ENCODE measurements at regions not wholly inside any gene's neighbourhood (a gene's known extent, or its start where the extent isn't known, plus 50 kb on each side); places are given as distances from the start of the nearest gene placed in this dataset.

DNA sequence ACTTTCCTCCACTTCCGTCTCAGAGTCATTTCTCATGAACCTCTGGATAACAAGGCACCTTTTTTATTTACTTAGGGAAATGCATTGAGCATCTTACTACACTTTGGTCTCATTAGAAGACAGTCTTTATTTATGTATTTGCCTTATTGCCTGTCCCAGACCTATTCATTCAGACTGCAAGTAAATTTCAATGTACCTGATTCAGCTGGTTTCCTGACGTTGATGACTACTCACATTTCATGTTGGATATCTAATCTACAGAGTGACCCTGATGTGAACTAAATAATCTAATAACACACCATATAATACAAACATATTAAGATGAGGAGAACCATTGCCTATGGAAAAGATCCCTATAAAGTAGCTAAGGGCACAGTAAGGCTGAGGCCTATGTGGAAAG, 267.7 kb downstream of the SLC6A15 start:
- peaks cover 0 to 9% (median 0%) of the 10 kb centered on the region in 9 donors for H3K9me3 Mint-ChIP-seq
- POLR2A ChIA-PET: no interaction called here

DNA sequence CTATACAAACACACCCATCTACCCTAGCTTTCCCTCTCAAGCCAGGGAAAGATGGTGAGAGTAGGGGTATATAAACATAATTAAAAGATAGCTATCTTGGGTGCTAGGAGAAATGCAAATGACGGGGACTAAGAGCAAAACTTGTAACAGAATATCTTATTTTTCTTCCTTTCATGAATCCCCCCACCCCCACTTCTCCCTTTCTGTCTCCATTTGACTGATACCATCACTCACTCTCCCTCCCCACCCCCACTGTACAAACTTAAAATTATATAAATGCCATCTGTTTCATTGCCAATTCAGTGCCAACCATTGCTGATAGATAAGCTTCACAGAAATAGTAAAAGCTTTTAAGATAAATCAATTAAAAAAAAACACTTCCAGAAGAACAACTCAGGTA, 268.6 kb downstream of the SLC6A15 start:
- H3K27ac Mint-ChIP-seq: no peak overlapping the region
- no peaks in the 10 kb centered on the region for H3K27me3 Mint-ChIP-seq
- no peaks in the 10 kb centered on the region for H3K36me3 Mint-ChIP-seq
- no peak overlapping the region for H3K4me3 Mint-ChIP-seq
- no peaks in the 10 kb centered on the region for H3K4me1 Mint-ChIP-seq
- POLR2A ChIA-PET: no interaction called here
- peaks cover 0 to 7% (median 0%) of the 10 kb centered on the region in 9 donors for H3K9me3 Mint-ChIP-seq
- ATAC-seq (no peak), DNase-seq (no peak)

More for the DNA sequence above, 267.7 kb downstream of the SLC6A15 start:
- H3K4me1 Mint-ChIP-seq: no peaks in the 10 kb centered on the region
- no peak for ATAC-seq
- no peaks in the 10 kb centered on the region for H3K36me3 Mint-ChIP-seq
- no peaks in the 10 kb centered on the region for H3K27me3 Mint-ChIP-seq
- no peak overlapping the region for H3K4me3 Mint-ChIP-seq
- no peak overlapping the region for H3K27ac Mint-ChIP-seq
- DNase-seq: no peak

DNA sequence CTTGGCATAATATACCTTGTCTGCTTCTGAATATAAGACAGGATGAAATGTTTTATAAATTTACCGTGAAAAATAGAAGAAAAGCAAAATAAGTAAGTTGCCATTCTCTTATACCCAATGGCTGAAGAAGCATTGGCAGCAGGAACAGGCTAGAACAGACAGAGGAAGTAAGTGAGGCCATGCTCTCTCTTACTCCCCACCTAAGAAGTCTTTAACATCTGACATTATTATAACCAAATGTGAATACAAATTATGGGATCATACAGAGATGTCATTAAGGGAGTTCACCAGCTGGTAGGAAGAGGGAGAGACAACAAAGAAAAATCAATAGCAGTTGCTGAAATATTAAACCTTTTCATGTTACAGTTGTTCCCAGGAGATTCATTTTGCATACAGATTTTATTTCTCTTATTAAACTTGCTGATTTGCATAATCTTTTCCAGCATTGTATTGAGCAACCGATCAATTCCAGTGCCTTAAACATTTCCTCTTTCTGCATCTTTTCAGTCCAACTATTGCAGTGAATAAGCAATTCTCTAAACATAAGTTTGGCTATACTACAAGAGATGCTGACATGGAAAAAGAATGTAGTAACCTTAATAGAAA, 270.6 kb downstream of the SLC6A15 start:
- H3K4me1 Mint-ChIP-seq: no peaks in the 10 kb centered on the region
- POLR2A ChIA-PET: no interaction called here
- no peaks in the 10 kb centered on the region for H3K36me3 Mint-ChIP-seq
- H3K9me3 Mint-ChIP-seq: peaks cover 0 to 7% (median 0%) of the 10 kb centered on the region in 9 donors
- no peak overlapping the region for H3K4me3 Mint-ChIP-seq
- no peaks in the 10 kb centered on the region for H3K27me3 Mint-ChIP-seq
- DNase-seq: no peak
- no peak overlapping the region for H3K27ac Mint-ChIP-seq
- ATAC-seq: no peak

DNA sequence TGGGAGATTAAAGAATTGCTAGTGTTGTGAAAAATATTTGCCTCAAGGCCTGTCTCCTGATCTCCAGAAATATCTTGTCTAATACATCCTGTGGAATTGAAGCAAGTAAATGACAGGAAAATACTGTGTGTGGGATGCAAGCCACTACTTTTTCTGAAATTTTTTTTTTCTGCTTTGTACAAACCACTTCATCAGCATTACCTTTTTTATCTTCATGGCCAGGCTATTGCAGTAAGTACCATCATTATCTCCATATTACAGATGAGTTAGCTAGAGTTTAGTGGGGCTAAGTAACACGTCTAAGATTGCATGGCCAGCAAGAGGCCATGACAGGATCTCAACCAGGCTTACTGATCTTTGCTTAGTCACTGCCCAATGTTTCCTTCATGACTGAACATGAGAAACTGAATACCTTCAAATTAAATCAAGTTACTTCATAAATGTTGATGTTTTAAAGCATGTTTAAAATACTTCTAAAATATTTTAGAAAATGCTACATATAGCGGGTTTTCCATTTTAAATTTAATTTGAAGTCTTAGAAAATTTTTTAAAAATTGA, 273.7 kb downstream of the SLC6A15 start:
- H3K36me3 Mint-ChIP-seq: no peaks in the 10 kb centered on the region
- no peaks in the 10 kb centered on the region for H3K4me1 Mint-ChIP-seq
- ATAC-seq (no peak), DNase-seq (no peak)
- no peak overlapping the region for H3K4me3 Mint-ChIP-seq
- H3K9me3 Mint-ChIP-seq: peaks cover 0 to 7% (median 0%) of the 10 kb centered on the region in 9 donors
- POLR2A ChIA-PET: no interaction called here
- H3K27me3 Mint-ChIP-seq: no peaks in the 10 kb centered on the region
- no peak overlapping the region for H3K27ac Mint-ChIP-seq

DNA sequence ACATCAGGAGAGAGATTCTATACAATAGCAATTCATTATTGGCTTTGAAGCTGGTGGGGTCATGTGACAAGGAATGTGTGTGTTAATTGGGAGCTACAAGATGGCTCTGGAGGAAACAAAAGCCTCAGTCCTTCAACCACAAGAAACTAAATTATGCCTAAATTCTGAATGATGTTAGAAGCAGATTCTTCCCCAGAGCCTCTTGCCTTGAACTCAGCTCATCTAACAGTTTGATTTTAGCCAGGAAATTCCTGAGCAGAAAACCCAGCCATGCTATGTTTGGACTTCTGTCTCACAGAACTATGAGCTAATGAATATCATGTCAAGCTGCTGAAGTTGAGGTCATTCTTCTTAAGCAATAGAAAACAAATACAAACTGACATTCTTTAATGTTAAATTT, 274.7 kb downstream of the SLC6A15 start:
- ATAC-seq (no peak), DNase-seq (no peak)
- POLR2A ChIA-PET: no interaction called here
- Mint-ChIP-seq H3K4me3 (no peak overlapping the region), H3K4me1 (no peaks in the 10 kb centered on the region), H3K27ac (no peak overlapping the region), H3K27me3 (no peaks in the 10 kb centered on the region), H3K9me3 (peaks cover 0 to 7% (median 0%) of the 10 kb centered on the region in 9 donors), H3K36me3 (no peaks in the 10 kb centered on the region)

DNA sequence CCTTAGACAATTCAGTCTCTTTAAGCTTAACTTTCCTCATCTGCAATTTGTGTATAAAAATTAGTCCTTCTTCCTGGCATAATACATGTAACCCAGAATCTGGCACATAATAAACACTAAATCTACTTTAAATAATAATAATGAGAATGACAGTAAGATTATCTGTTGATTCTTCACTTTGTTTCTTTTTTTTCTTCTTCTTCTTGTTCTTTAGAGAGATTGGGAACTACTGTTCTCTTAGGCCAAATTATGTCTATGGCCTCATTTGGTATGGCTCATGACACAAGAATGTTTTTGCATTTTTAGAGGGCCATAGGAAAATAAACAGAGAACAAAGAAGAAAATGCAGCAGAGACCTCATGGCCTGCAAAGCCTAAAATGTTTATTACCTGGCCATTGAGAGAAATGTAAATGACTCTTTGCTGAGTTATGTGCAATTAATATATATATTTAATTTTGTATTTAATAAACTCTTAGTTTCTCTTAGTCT, 275.8 kb downstream of the SLC6A15 start:
- Mint-ChIP-seq H3K9me3 (peaks cover 0 to 6% (median 0%) of the 10 kb centered on the region in 9 donors), H3K27me3 (no peaks in the 10 kb centered on the region), H3K4me1 (no peaks in the 10 kb centered on the region), H3K4me3 (no peak overlapping the region), H3K36me3 (no peaks in the 10 kb centered on the region), H3K27ac (no peak overlapping the region)
- ATAC-seq: no peak
- DNase-seq: no peak
- POLR2A ChIA-PET: no interaction called here

DNA sequence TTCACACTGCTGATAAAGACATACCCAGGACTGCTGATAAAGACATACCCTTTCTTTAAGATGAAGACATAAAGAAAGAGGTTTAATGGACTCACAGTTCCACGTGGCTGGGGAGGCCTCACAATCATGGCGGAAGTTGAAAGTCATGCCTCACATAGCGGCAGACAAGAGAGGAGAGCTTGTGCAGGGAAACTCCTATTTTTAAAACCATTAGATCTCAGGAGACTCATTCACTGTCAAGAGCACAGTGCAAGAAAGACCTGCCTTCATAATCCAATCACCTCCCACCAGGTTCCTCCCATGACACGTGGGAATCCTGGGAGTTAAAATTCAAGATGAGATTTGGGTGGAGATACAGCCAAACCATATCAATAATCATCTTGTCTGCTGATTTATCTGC, 278.1 kb downstream of the SLC6A15 start:
- peaks cover 0 to 1% (median 0%) of the 10 kb centered on the region in 5 donors for H3K27me3 Mint-ChIP-seq
- no peak for ATAC-seq
- H3K4me3 Mint-ChIP-seq: no peak overlapping the region
- H3K27ac Mint-ChIP-seq: no peak overlapping the region
- no peaks in the 10 kb centered on the region for H3K4me1 Mint-ChIP-seq
- peaks cover 0 to 4% (median 0%) of the 10 kb centered on the region in 9 donors for H3K9me3 Mint-ChIP-seq
- no peak for DNase-seq
- H3K36me3 Mint-ChIP-seq: no peaks in the 10 kb centered on the region
- POLR2A ChIA-PET: no interaction called here

DNA sequence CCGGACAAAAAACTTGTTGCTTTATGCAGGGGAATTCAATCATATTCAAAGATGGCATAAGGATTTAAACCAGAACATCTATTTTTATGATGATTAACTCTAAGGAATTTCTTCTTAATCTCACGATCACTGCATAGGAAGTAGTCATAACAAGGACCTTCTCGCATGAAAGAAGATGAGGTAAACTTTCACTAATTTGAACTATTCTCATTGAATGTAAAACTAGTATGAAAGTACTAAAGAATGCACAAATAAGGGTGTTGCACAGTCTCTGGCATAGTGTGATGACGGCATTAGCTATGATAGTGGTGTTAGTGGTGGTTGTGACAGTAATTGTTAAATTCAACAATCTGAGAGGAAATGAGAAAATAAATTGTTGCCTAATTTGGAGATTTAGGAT, 280.0 kb downstream of the SLC6A15 start:
- Mint-ChIP-seq H3K4me1 (no peaks in the 10 kb centered on the region), H3K36me3 (no peaks in the 10 kb centered on the region), H3K9me3 (peaks cover 0 to 8% (median 0%) of the 10 kb centered on the region in 9 donors), H3K27me3 (peaks cover 0 to 1% (median 0%) of the 10 kb centered on the region in 5 donors), H3K4me3 (no peak overlapping the region), H3K27ac (no peak overlapping the region)
- POLR2A ChIA-PET: no interaction called here
- DNase-seq (no peak), ATAC-seq (no peak)

DNA sequence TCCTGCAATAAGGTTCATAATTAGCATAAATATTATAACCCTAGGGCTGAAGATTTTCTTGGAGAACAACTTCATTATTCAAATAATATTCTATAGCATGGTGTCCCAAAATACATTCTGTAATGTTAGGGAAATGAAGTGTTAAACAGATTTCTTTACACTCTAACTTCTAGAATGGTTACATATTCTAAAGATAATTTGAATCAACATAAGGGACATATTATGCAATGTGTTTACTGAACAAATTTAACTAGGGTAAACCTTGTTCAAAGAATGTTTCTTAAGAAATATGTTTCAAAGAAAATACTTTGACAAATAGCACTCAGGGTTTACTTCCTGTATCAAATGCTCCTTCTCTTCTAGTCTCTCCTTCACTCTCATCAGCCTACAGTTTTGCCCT, 281.6 kb downstream of the SLC6A15 start:
- Mint-ChIP-seq H3K36me3 (no peaks in the 10 kb centered on the region), H3K4me3 (no peak overlapping the region), H3K27me3 (peaks cover 0 to 1% (median 0%) of the 10 kb centered on the region in 5 donors), H3K9me3 (peaks cover 0 to 8% (median 0%) of the 10 kb centered on the region in 9 donors), H3K27ac (no peak overlapping the region), H3K4me1 (no peaks in the 10 kb centered on the region)
- DNase-seq (no peak), ATAC-seq (no peak)
- POLR2A ChIA-PET: no interaction called here

DNA sequence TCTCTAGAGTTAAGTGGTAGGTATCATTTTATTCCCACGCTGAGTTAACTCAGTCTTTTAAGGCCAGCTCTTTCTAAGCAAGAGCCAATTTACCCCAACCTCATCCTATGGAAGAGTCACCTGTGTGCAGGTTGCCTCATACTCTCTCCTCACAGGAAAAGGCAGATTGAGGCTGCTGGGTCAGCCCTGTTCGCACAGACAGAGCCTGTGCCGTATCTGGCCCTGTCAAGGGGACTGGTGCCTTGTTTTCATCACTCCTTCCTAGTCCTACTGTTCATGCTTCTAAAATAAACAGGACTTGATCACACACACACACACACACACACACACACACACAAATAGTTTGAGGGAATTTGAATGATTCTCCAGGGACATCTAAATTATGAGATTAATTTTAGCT, 285.0 kb downstream of the SLC6A15 start:
- Mint-ChIP-seq H3K4me1 (no peaks in the 10 kb centered on the region), H3K27me3 (peaks cover 0 to 1% (median 0%) of the 10 kb centered on the region in 5 donors), H3K27ac (no peak overlapping the region), H3K9me3 (peaks cover 0 to 8% (median 0%) of the 10 kb centered on the region in 9 donors), H3K36me3 (no peaks in the 10 kb centered on the region), H3K4me3 (no peak overlapping the region)
- POLR2A ChIA-PET: no interaction called here
- DNase-seq: no peak
- no peak for ATAC-seq

DNA sequence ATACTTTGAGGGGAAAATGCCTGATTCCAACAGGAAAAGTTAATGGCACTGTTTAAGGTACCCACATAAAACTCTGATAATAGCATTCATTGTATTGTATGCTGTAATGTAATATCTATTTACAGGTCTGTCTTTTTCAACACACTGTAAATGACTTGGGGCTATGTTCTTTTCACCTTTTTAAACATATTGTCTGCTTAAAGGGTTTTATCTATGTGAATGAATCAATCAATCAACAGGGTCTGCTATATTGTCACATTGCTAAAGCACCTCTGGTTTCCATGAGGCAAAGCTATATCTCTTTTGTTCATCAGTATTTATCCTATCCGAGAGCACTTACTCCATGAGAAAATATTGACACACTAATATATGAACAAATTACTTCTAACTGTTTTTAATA, 288.0 kb downstream of the SLC6A15 start:
- DNase-seq (no peak), ATAC-seq (no peak)
- POLR2A ChIA-PET: no interaction called here
- Mint-ChIP-seq H3K36me3 (no peaks in the 10 kb centered on the region), H3K9me3 (peaks cover 0 to 8% (median 0%) of the 10 kb centered on the region in 9 donors), H3K27me3 (no peaks in the 10 kb centered on the region), H3K4me1 (no peaks in the 10 kb centered on the region), H3K4me3 (no peak overlapping the region), H3K27ac (no peak overlapping the region)

DNA sequence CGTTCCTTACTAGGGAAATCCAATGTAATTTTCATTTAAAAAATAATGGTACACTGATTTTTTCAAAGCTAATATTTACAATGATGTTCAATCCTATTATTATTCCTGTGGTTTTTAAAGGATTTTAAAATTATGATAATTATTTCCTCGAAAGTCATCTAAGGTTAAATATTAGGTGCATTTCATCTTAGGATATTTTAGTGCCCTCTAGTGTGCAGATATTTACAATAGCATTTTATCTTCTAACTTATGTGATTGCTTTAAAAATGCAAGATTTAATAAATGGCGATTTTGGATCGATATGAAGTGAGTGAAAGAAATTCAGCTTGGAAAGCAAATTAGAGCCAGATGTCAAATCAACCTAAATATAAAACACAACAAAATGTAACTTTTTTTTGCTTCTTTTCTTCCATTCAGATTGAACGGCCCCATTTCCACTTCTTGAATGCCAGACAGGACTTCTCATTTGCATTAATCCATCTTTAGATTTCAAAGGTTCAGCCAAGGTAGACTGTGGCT, 293.5 kb downstream of the SLC6A15 start:
- Mint-ChIP-seq H3K27ac (no peak overlapping the region), H3K27me3 (no peaks in the 10 kb centered on the region), H3K4me3 (no peak overlapping the region), H3K4me1 (no peaks in the 10 kb centered on the region), H3K9me3 (peaks cover 0 to 6% (median 0%) of the 10 kb centered on the region in 9 donors), H3K36me3 (peaks cover 0 to 5% (median 0%) of the 10 kb centered on the region in 3 donors)
- POLR2A ChIA-PET: no interaction called here
- DNase-seq: no peak
- ATAC-seq: no peak

DNA sequence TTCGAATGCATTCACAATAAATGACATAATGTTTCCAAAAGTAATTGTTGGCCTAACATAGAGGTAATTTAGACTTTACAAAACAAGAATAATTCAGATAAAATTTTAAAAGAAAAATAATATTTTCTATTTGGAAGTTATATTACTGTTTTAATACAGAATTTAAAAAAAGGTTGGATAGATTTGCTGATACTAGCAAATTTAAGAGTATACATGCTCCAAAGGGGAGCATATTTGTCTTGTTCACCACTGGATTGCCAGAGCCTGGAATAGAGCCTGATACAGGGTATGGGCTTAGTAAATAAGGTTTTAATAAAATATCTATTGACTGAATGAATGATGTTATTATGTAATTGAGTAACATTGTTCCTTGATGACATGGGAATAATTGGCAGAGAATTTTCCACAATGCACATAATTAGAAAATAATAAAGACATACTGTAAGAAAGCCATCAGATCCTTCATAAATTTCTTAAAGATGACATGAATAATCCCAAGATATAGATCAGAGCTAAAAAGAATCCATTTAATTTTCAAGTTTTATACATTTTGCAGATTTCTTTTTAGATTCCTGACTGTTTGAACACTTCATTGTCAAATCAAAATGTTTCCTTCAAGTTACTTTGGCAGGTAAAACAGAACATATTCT, 305.3 kb downstream of the SLC6A15 start:
- POLR2A ChIA-PET: no interaction called here

More for the DNA sequence above, 305.3 kb downstream of the SLC6A15 start:
- no peak for ATAC-seq
- Mint-ChIP-seq H3K36me3 (no peaks in the 10 kb centered on the region), H3K9me3 (peaks cover 0 to 10% (median 5%) of the 10 kb centered on the region in 9 donors), H3K4me3 (no peak overlapping the region), H3K4me1 (no peaks in the 10 kb centered on the region), H3K27ac (no peak overlapping the region), H3K27me3 (no peaks in the 10 kb centered on the region)
- DNase-seq: no peak
